ENCODE measurements at regions not wholly inside any gene's neighbourhood (a gene's known extent, or its start where the extent isn't known, plus 50 kb on each side); places are given as distances from the start of the nearest gene placed in this dataset.

DNA sequence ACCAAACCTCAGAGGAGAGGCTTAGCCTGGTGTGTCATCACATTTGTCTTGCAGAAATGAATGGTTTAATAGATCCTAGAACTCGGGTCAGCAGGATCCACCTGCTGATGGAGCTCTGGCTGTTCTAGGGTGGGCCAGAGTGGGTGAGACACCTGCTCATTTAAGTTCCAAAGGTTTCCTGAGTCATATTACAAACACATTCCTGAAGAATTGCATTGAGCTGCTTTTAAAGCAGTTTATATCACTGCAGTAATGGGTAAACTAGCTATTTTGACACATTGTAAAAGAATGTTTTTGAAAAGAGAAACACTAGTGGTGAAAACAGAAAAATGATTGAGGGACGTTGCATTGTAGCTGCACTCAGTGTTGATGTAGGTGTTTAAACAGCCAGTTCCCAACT lies 175.3 kb upstream of the TCF4 start:
- no peak for TF ChIP-seq EZH2 (IDR thresholded peaks at IDR 0.05; ENCODE audit: low read length, missing control alignments)
- TF ChIP-seq, protein P1, sequence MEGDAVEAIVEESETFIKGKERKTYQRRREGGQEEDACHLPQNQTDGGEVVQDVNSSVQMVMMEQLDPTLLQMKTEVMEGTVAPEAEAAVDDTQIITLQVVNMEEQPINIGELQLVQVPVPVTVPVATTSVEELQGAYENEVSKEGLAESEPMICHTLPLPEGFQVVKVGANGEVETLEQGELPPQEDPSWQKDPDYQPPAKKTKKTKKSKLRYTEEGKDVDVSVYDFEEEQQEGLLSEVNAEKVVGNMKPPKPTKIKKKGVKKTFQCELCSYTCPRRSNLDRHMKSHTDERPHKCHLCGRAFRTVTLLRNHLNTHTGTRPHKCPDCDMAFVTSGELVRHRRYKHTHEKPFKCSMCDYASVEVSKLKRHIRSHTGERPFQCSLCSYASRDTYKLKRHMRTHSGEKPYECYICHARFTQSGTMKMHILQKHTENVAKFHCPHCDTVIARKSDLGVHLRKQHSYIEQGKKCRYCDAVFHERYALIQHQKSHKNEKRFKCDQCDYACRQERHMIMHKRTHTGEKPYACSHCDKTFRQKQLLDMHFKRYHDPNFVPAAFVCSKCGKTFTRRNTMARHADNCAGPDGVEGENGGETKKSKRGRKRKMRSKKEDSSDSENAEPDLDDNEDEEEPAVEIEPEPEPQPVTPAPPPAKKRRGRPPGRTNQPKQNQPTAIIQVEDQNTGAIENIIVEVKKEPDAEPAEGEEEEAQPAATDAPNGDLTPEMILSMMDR (conservative IDR thresholded peaks at IDR 0.05 in 1 of 2, IDR thresholded peaks at IDR 0.05 in 1 of 2; ENCODE audit: low read depth in 1 of 2, low read length in 2 of 2), result no peak

Measured in fibroblast of lung (primary cell).